COLO668 (cell line): ENCODE measurements at regions not wholly inside any gene's neighbourhood (a gene's known extent, or its start where the extent isn't known, plus 50 kb on each side); places are given as distances from the start of the nearest gene placed in this dataset.

Experiments used
- DNase-seq: peaks from one replicate; lab custom pipeline; 2025; ENCODE audit not compliant: unreplicated experiment; lab: John Stamatoyannopoulos, UW

DNA sequence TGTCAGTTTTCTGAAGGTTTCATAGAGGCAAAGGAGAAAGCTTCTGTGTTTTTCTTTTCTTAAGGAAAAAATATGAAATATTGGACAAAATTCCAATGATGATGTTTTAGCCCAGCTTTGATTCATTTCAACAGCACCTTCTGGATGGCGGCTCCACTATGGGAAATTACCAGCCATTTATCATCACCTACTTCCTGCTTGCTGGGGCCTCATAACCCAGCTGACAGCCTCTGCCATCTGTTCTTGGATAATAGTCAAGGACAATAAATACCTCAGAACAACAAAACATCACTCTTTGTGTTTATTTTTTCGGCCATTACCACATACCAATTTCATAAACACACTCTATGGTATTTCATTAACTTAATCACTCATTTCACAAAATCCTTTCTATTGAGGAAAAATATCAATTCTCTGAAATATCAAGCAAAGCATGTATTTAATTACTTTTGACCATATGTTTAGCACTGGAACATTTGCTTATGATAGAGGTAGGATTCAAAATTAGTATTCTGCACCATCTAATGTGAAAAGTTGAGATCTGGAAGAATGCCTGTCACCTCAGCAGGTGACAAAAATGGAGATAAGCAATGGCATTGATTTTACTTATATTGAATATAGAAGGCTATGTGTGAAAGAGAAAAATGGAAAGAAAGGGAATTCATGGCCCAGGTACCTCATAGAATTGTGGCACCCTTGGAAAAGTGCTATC, 629.7 kb downstream of the LIG4 start:
- DNase-seq, result peak; percentile 56

DNA sequence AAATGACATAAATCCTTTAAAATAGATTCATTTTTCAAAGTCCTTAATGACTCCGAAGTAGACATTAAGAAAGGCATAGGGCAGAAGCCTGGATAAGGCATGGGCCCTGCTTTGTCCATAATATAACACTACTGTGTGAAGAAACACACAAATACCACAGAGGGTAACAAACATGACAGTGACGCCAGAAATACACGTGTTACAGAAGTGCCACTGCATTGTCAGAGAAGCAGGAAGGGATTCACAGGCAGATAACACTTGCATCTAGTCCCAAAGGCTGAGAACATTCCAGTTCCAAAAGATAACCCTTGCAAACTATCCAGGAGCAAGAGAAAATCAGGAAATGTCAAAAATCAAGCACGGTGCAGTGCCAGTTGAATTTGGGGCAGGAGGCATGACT, 633.2 kb downstream of the LIG4 start:
- no peak for DNase-seq

DNA sequence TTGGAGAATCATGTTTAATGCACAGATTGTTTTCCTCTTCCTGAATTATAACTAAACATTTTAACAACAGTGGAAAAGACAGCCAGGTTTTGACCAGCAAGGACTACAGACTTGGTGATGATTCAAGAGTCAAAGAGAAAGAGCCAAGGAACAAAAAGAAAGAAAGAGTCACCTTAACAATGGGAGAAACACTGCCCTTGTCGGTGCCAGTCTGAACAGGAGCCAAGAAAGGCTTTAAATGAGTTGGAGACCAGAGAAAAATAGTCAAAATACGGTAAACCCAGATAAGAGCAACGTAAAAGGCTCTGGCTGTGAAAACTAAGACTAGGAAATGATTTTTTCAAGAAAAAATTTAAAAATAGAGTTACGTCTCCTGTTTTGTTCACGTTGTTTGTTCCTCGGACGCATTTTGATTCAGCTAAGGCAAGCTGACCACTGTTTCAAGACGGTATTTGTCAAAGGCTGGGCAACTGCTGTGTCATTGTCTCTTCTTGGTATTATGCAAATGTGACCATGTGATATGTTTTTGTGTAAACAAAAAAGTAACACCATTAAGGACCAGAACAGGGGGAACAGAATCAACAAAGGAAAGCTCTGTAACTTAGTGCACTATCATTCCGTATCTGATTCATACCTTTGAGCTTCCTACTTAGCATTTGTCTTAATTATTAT, 634.5 kb downstream of the LIG4 start:
- DNase-seq, result no peak

DNA sequence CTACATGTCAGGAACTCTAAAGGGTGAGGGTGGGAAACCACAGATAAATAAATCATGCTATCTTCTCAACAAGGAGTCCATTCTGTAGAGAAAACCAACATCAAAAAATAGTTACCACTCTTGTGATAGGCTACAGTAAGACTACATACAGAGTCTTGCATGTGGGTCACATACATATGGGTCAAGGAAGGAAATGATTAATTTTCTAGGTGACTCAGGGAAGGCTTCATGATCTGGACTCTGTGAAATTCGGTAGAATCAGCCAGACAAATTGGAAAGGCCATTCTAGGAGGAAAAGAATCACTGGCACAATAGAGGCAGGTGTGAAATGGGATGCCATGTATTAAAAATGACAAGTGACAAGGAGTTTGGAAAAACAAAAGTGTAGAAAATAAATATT, 638.9 kb downstream of the LIG4 start:
- DNase-seq, result no peak

DNA sequence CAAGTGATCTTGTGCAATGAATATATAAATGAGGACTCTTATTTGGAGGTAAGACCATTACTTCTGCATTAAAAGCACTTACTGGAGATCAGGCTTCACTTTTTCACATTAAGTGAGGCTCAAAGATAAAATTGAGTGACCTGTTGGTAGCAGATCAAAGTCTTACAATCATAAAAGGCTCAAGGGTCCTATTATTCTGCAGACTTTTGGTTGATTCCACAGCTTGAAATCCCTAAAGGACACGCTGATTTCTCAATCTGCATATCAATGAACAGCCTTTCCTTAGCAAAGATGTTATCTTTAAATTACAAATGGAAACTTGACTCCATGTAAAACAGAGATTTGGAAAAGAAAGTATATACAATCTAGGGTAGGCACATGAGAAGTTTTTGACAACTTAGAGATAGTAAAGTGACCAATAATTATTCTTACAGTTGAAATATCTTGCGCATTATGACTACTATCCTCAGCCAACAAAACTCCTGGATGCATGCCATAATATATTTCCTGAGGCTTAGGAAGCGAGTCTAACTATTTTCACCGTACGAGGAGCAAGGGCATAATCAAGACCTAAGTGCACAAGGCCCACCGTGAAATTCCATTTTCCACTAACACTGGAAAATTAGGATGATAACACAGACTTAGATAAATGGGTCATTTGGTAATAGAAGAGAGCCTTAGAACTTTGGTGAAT, 640.7 kb downstream of the LIG4 start:
- no peak for DNase-seq

DNA sequence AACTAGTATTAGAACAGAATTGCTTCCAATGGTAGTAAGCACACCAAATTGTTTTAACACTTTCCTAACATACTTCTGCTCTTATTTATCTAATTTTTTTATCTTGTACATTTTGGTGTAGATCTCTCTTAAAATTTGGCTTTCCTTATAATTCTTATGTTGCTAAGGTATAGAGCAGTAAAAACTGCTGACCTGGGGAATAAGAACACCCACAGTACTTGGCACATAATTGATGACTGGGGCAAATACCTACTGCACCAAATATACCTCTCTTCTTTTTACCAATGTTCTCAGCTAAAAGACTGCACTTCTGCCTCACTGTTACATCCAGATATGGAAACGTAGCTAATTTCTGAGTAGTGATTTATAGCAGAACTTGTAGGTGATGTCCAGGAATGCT, 642.2 kb downstream of the LIG4 start:
- no peak for DNase-seq

DNA sequence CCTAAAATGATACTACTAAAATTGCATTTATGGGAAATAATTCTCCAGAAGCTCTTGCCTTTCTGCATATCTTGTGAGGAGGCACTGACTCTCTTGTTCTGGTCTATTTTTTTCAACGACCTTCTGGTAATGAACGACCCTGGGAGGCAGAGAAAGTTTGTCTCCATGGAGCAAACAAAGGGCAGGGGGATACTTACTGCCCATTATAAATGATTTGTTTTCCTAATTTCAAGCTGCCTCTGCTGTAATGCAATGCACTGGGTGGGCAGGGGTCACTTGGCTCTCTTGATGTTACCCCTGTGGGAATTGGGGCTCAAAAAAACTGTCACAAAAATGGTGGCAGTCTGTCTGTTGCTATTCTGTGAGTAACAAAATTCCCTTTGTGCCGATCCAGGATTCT, 643.2 kb downstream of the LIG4 start:
- no peak for DNase-seq

DNA sequence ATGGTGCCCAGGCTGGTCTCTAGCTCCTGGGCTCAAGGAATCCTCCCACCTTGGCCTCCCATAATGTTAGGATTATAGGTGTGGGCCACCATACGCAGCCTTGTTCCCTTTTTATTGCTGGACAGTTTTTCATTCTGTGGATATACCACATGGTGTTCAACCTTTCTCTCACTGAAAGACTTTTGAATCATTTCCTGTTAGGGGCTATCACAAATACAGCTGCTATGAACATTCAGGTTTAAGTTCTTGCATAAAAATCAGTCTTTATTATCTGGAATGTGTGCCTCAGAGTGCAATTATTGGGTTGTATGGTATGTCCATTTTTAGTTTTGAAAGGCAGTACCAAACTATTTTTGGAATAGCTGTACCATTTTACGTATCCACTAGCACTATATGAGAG, 647.2 kb downstream of the LIG4 start:
- DNase-seq, result no peak

DNA sequence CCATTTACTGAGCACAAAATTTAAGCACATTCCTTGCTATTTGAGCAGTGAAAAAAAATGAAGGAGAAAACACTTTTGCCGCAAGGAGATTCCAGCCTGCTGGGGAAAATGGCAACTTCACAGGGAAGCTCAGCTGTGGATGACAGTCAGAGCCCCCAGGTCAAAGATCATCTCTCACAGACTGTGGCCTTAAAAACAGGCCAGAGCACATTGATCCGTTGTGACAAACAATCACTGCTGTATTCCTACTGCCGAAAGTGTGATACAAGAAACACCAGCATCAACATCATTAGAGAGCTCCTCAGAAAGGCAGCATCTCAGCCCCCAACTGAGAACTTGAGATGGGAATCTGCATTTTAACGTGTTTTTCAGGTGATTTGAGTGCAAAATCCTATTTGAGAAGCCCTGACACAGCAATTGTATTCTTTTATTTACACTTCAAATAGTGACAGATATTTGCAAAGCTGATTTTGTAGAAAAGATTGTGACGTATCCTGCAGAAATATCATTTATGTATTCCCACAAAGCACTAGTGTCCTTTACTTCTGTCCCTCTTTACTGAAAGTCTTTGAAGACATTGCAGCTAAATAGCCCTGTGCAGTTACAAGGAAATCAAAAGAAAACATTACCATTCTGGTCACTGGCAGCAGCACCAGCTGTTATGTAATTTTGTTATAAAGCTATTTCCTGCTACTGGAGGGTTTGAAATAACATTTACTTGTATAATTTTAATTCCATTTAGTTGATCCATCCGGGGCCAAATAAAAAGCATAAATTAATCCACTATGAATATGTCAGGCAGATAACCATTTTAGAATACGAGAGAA, 652.0 kb downstream of the LIG4 start:
- no peak for DNase-seq

DNA sequence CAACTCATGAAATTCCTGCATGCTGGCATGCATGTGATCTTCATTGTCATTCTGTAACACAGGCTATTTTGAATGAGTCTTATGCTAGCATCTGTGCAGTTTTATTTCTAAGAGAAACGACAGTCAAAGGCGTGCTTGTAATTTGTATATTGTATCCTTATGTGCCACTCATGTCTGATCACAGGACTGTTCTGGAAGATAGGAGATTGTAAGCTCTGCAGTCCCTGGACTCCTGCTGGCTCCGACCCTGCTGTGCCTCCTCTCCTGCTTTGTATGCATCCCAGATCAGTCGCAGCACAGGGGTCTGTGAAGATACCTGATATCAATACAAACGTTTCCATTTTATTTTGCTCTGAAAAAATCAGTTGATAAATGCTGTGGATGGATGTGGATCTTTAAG, 653.1 kb downstream of the LIG4 start:
- DNase-seq, result no peak

DNA sequence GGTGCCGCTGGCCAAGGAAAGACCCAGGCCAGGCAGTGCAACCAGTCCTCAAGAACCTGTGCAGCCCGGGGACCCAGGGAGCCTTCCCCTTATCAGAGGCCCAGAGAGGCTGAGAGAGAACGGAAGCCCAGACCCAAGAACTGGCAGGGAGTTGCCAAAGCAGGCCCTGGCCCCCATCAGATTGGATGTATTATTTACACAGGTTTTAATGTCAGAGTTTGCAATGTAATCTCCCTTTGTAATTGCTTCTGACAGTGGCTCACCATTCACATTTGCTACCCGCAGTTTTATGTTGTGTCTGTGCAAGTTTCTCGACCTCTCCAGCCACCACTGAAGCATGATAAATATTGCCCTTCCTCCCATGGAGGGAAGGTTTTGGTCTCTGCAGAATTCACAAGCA, 660.9 kb downstream of the LIG4 start:
- peak; percentile 72 for DNase-seq

DNA sequence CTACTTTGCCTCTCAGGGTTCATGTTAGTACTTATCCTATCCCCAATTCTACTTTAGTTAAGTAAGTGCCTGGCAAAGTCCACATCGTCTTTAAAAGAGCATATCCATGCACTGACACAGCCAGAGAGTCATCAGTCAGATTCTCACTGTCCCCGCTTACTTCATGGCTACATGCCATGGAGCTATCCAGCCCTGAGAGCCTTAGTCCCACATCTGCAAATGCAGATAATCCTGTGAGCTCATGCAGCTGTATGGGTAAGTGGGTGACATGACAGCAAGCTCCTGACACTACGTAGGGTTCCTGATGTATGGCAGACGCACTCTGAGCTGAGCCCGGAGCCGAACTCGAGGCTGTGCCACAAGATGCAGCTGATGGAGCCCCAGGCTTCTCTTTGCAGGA, 661.5 kb downstream of the LIG4 start:
- no peak for DNase-seq

DNA sequence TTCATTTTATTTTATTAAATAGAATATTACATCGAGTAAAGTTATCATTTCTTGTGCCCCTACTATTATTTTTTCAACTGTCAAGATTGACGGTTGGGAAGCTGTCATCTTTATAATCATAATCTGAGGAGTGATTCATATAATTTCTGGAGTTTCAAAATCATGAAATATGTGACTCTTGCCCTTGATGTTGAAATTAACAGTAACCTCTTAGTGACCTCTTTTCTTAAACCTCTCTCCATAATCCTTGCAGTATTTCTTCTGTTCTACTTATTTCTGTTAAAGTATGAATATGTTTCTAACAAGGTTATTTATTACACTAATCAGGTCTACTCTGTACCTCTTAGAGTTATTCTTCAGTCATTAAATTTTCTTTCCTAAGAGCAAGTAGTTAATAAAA, 663.8 kb downstream of the LIG4 start:
- no peak for DNase-seq

DNA sequence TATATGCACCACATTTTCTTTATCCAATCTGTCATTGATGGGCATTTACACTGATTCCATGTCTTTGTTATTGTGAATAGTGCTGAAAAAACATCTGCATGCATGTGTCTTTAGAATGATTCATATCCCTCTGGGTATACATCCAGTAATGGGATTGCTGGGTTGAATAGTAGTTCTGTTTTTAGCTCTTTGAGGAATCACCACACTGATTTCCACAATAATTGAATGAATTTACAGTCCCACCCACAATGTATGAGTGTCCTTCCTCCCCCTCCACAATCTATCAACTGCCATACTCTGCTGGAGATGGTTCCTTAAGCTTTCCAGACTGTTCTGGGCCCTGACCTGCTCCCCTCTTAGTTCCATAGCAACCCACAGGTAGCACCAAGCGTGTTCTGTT, 667.0 kb downstream of the LIG4 start:
- DNase-seq, result no peak

DNA sequence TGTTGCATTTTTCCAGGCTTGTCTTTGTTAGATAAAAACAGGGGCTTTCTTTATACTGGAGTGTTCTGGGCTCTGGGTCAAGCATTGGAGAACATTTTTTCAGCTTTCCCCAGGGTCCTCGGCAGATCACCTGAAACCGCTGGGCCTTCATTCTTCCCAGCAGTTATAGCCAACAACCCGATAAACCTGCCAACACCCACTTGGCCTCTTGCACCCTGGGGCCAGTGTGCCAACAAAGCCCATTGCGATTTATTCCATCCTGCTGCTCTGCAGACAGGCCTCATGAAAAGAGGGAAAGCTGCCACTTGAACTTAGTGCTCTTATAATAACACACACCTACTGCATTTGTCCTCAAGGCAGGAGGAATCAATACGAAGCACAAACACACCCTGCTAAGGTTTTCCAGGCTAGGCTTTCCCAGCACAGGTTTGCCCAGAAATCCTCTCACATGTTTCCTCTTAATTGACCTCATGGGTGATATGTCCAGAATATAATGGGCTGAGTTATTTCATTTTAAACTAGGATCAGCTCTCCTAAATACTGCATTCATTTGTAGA, 669.3 kb downstream of the LIG4 start:
- DNase-seq, result peak; percentile 73

DNA sequence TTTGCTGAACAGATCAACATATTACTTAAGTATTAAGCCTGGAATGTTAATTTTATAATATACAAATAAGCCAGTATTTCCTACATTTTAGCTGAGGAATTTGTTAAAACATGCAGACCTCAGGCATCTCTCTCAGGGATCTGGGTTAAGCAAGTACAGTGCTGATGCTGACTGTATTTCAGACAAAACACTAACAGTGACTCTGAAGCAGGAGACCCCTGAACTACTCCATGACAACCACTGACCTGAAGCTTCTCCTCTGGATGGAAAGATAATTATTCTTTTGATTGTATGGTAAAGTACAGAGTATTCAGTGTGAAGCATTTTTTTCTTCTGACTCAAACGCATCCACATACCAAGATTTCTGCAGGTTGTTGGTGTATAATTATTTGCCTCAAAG, 680.8 kb downstream of the LIG4 start:
- DNase-seq, result no peak

DNA sequence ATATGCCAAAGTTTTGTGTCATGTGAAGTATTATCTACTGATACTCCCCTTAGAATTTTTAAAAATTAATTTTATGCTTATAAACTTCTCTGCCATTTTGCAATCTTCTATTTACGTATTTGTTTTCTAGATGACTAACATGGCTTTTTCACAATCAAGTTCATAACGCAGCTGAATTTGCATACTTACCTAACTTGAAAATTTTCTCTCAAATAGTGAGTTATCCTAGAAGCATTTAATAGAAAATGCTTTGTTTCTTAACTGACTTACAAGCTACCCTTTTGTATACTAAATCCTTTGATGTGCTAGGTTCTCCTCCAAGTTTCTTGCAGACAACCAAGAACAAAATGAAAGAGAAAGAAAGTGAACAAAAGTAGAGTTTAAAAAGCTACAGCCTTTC, 683.5 kb downstream of the LIG4 start:
- DNase-seq, result no peak

DNA sequence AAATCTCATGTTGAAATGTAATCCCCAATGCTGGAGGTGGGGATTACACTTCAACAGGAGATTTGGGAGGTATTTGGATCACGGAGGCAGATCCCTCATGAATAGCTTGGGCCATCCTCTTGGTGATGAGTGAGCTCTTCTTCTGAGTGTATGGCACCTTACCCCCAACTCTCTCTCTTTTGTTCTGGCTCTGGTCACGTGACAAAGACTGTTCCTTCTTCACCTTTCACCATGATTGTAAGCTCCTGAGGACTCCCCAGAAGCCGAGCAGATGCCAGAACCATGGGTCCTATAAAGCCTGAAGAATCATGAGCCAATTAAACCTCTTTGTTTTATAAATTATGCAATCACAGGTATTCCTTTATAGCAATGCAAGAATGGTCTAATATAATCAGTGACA, 684.2 kb downstream of the LIG4 start:
- DNase-seq, result no peak

DNA sequence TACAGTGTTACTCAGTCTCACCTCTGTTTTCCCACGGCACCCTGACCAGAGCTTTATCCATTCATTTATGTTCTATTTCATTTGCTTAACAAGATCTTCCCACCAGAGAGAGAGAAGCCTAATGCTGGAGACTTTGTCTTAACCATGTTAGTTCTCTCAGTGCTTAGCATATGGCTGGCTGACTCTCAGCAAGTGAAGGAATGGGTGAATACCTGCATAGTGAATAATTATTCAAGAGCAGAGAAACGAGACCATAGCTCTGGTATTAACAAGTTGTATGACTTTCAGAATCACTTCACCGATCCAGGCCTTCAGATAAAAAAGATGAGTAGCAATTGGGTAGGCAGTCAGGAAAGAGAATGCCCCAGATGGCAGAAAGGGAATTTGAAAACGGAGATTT, 686.3 kb downstream of the LIG4 start:
- no peak for DNase-seq

DNA sequence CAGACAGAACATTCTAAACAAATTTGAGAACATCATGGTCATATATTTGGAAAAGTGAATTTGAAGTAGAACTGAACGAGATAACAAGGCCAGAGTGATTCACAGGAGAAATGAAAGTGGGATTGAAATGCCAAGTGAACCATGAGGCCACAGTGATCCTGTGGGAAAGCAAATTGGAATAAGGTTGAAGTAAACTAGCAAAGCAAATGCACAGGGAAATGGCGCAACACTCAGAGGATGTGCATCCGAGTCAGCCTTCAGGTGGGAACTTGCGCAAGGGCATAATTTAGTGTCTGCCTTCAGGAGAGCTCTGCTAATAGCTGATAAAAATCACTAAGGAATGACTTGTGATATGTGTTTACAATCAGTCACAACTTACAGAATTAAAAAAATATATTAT, 696.6 kb downstream of the LIG4 start:
- DNase-seq, result no peak

DNA sequence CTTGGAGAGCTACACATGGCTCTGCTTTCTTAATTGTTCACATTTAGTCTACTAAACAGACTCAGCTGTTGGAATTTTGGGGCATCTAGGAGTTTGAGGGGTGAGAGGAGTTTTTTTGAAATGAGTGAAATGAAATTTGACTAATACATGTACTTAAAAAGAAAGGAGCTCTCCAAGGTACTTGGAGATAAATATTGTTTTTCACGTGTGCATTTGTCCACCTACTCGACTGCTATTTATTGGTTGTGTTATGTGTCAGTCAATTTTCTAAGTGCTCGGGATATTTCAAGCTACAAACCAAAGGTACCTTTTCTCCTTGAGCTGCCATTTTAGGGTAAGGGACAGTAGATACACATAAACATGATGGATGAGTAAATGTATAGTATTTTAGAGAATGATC, 697.0 kb downstream of the LIG4 start:
- no peak for DNase-seq
